Thyroid gland (tissue), 4 donors: ENCODE measurements at regions not wholly inside any gene's neighbourhood (a gene's known extent, or its start where the extent isn't known, plus 50 kb on each side); places are given as distances from the start of the nearest gene placed in this dataset.
"Not testable (repeated sequence)": the region's sequence is repeated elsewhere in the genome, so short reads cannot be mapped to it uniquely, and the experiment has no call there.

Experiments used
- DNase-seq, 2 donors: peaks; one replicate each; pipeline ENCODE4 v3.0.0-alpha.2; 2019
- H3K27ac ChIP-seq, 3 donors: fragments of 200-600 bp; sonication (generic); 1 replicate in 2 of 3; 2 replicates in 1 of 3; pipeline ENCODE4 v1.5.1; 2016 to 2019; ENCODE audit warnings: mild to moderate bottlenecking in 1 of 3, moderate library complexity in 1 of 3
- H3K27me3 ChIP-seq: fragments of 200-600 bp; sonication (generic); one replicate; pipeline ENCODE4 v1.5.1; 2019
- H3K36me3 ChIP-seq, 2 donors: fragments of 200-600 bp; sonication (generic); one replicate each; pipeline ENCODE4 v1.5.1; 2016 to 2019
- H3K4me1 ChIP-seq, 2 donors: fragments of 200-600 bp; sonication (generic); one replicate each; pipeline ENCODE4 v1.5.1; 2017 to 2019
- H3K4me3 ChIP-seq, 3 donors: fragments of 200-600 bp; sonication (generic); replicated peaks in 1 of 3; 1 replicate in 2 of 3; 2 replicates in 1 of 3; pipeline ENCODE4 v1.5.1; 2016; ENCODE audit warnings: mild to moderate bottlenecking in 1 of 3
- H3K9me3 ChIP-seq: fragments of 200-600 bp; sonication (generic); one replicate; pipeline ENCODE4 v1.5.1; 2017
- POLR2A ChIP-seq, 2 donors: fragments of 450-650 bp; IDR thresholded peaks; one replicate each; pipeline ENCODE4 v1.6.1; 2017; ENCODE audit warnings: antibody characterized with exemption in 2 of 2, mild to moderate bottlenecking in 2 of 2, moderate library complexity in 1 of 2
- WGBS, 2 donors: methylation state at CpG; one replicate each; pipeline ENCODE4 v1.1.5; 2017; 5-methylcytosine and 5-hydroxymethylcytosine counted together
- intact Hi-C: fragments of 100-400 bp; cut with DNase I; formaldehyde crosslinking; loops from one replicate; pipeline ENCODE4 v1.15.1; 2023
- TF ChIP-seq, protein P1 (sequence below), 6 experiments: fragments of 200-600 bp in 3 of 6; fragments of 450-650 bp in 3 of 6; sonication (generic) in 3 of 6; IDR thresholded peaks; one replicate each; pipeline ENCODE4 v1.5.1; 2016 to 2019; ENCODE audit warnings: antibody characterized with exemption in 6 of 6, mild to moderate bottlenecking in 2 of 6, inconsistent platforms in 1 of 6, moderate library complexity in 1 of 6

DNA sequence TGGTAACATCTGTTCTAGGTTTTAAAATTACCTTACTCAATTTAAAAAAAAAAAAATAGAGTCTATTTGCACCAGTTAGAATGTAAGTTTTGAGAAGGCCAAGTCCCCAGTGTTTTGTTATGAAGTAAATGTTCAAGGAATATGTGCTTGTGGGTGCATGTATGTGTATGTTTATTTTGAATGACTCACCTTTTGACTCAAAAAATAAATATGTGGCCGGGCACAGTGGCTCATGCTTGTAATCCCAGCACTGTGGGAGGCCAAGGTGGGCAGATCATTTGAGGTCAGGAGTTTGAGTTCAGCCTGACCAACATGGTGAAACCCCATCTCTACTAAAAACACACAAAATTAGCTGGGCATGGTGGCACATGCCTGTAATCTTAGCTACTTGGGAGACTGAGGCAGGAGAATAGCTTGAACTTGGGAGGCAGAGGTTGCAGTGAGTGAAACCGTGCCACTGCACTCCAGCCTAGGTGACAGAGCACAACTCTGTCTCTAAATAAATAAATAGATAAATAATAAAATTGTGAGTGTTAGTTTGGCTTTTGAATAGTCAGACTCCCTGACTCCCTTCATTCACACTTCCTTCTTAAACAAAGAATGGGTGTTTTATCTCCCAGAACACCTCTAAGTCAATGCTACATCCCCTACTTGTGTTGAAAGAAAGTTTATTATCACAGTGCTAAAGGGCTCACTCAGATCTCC, 511.3 kb upstream of the PCDH7 start:
- intact Hi-C loops: no loop called here
- no peaks in the 10 kb centered on the region for H3K27me3 ChIP-seq
- H3K36me3 ChIP-seq: no peaks in the 10 kb centered on the region
- no peaks in the 10 kb centered on the region for H3K4me1 ChIP-seq
- H3K27ac ChIP-seq: no peak overlapping the region
- H3K4me3 ChIP-seq: no peak overlapping the region
- TF ChIP-seq POLR2A (IDR thresholded peaks at IDR 0.05): no peak
- TF ChIP-seq, protein P1, sequence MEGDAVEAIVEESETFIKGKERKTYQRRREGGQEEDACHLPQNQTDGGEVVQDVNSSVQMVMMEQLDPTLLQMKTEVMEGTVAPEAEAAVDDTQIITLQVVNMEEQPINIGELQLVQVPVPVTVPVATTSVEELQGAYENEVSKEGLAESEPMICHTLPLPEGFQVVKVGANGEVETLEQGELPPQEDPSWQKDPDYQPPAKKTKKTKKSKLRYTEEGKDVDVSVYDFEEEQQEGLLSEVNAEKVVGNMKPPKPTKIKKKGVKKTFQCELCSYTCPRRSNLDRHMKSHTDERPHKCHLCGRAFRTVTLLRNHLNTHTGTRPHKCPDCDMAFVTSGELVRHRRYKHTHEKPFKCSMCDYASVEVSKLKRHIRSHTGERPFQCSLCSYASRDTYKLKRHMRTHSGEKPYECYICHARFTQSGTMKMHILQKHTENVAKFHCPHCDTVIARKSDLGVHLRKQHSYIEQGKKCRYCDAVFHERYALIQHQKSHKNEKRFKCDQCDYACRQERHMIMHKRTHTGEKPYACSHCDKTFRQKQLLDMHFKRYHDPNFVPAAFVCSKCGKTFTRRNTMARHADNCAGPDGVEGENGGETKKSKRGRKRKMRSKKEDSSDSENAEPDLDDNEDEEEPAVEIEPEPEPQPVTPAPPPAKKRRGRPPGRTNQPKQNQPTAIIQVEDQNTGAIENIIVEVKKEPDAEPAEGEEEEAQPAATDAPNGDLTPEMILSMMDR (IDR thresholded peaks at IDR 0.05): no peak
- no peaks in the 10 kb centered on the region for H3K9me3 ChIP-seq
- 68 to 69% methylated on average over 2 of the region's 2 CpGs for WGBS, 2 donors
- no peak for DNase-seq

DNA sequence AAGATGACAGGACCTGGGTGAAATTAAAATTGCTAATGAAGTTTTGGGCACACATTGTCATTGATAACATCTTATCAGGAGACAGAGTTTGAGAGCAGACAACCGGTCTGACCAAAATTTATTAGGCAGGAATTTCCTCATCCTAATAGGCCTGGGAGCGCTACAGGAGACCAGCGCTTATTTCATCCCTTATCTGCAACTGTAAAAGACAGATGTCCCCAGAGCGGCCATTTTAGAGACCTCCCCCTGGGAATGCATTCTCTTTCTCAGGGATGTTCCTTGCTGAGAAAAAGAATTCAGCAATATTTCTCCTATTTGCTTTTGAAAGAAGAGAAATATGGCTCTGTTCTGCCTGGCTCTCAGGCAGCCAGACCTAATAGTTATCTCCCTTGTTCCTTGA, 504.2 kb upstream of the PCDH7 start:
- H3K27ac ChIP-seq, H3K27me3 ChIP-seq, intact Hi-C loops, H3K9me3 ChIP-seq, DNase-seq, H3K4me3 ChIP-seq, H3K36me3 ChIP-seq, H3K4me1 ChIP-seq: not testable (repeated sequence)
- 91 to 96% methylated on average over 4 of the region's 4 CpGs for WGBS, 2 donors

DNA sequence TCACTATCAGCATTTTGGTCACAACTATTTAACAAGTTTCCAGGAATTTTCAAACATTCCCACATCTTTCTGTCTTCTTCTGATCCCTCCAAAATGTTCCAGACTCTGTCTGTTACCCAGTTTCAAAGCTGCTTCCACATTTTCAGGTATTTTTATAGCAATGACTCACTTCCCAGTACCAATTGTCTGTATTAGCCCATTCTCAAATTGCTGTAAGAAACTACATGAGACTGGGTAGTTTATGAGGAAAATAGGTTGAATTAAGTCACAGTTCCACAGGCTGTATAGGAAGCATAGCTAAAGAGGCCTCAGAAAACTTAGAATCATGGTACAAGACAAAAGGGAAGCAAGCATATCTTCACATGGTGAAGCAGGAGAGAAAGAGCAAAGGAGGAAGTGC, 475.0 kb upstream of the PCDH7 start:
- H3K4me3 ChIP-seq: no peak overlapping the region
- intact Hi-C loops: no loop called here
- no peaks in the 10 kb centered on the region for H3K9me3 ChIP-seq
- no peaks in the 10 kb centered on the region for H3K36me3 ChIP-seq
- no peaks in the 10 kb centered on the region for H3K27me3 ChIP-seq
- H3K27ac ChIP-seq: no peak overlapping the region
- TF ChIP-seq POLR2A (IDR thresholded peaks at IDR 0.05): no peak
- TF ChIP-seq, protein P1 (IDR thresholded peaks at IDR 0.05): no peak
- no peaks in the 10 kb centered on the region for H3K4me1 ChIP-seq
- DNase-seq: no peak

DNA sequence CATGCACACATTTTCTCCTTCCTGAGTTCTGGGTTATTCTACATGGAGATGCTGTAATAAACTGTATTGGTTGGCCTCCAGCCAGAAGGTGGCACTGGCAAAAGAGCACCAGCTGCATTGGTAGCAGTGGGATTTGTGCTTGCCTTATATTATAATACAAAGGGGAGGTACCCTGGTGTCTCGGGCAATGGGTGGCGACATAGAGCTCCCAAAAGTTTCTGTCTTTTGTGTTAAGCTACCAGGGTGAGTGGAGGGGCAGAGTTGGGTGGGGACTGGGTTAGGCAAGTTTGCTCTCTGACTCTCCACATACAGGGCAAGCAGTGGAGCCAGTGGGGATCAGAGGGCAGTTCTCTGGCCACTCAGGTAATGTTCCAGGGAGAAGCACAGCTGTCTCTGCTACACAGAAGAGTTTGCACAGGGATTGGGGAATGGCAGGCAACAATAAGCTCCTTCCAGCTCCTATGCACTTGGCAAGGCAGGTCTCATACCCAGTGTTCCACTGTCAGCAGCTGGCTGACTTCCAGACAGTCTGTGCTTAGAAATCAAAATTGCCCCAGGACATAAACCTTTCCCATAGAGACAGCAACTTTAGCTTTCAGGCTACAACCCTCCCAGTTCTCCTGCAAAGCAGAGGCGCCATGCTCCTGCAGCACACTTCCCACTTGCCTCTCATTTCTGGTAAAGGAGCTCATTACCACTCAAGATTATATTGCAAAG, 463.9 kb upstream of the PCDH7 start:
- TF ChIP-seq POLR2A (IDR thresholded peaks at IDR 0.05): no peak
- TF ChIP-seq, protein P1 (IDR thresholded peaks at IDR 0.05): no peak
- H3K4me1 ChIP-seq: no peaks in the 10 kb centered on the region
- 81 to 84% methylated on average over 3 of the region's 3 CpGs for WGBS, 2 donors
- no peaks in the 10 kb centered on the region for H3K36me3 ChIP-seq
- H3K9me3 ChIP-seq: no peaks in the 10 kb centered on the region
- intact Hi-C loops: no loop called here
- no peak overlapping the region for H3K4me3 ChIP-seq
- H3K27me3 ChIP-seq: no peaks in the 10 kb centered on the region
- no peak overlapping the region for H3K27ac ChIP-seq
- DNase-seq: no peak

DNA sequence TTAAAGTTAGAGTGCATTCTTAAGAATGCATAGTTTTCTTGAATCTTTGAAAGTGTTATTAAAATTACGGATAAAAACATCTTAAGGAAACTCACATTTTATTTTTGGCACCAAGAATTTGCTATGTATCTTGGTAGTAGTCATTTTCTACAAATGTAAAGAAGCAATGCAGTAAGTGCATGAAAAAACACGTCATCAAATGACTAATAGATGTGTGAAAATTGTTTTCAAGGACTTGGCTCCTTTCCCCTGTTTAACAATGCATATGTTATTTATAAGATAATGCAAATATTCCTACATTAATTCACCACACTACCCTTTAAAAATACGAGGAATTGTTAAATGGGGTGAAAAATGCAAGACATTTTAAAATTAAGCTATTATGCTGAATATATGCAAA, 461.2 kb upstream of the PCDH7 start:
- H3K27me3 ChIP-seq: no peaks in the 10 kb centered on the region
- TF ChIP-seq, protein P1 (IDR thresholded peaks at IDR 0.05): no peak
- no peak for TF ChIP-seq POLR2A (IDR thresholded peaks at IDR 0.05)
- no peaks in the 10 kb centered on the region for H3K36me3 ChIP-seq
- WGBS, 2 donors: 73 to 77% methylated on average over 3 of the region's 3 CpGs
- intact Hi-C loops: no loop called here
- H3K9me3 ChIP-seq: no peaks in the 10 kb centered on the region
- no peaks in the 10 kb centered on the region for H3K4me1 ChIP-seq
- no peak overlapping the region for H3K4me3 ChIP-seq
- no peak for DNase-seq
- H3K27ac ChIP-seq: no peak overlapping the region
